Fibroblast of the conjunctiva (primary cell): ENCODE measurements at regions not wholly inside any gene's neighbourhood (a gene's known extent, or its start where the extent isn't known, plus 50 kb on each side); places are given as distances from the start of the nearest gene placed in this dataset.
"Not testable (repeated sequence)": the region's sequence is repeated elsewhere in the genome, so short reads cannot be mapped to it uniquely, and the experiment has no call there.

ENCODE experiments used
- DNase-seq: peaks from one replicate; pipeline ENCODE4 v3.0.0-alpha.2; 2010; ENCODE audit warnings: low read depth

DNA sequence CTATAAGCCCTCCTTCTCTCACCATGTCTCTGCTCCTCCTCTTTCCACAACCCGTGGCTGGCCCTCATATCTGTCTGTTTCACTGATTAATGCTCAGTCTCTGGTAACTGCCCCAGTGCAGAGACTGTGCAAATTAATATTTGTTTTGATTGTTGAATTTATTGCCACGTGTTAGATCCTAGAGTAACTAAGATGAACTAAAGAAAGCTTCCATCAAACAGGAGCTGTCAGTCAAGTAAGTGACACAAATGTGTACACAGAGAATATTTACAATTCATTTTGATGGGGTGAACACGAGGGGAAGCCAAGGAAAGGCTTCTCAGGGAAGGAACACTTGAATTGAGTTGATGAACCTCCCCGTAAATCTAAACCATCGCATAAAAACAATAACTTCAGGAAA, 182.5 kb downstream of the BAMBI start:
- DNase-seq = no peak

- no peak for DNase-seq
Measured at GRCh38 chr10:28862219-28862618, 184.9 kb downstream of the BAMBI start.

GRCh38 chr10:28869606-28870201, 192.4 kb downstream of the BAMBI start:
- no peak for DNase-seq

GRCh38 chr10:28871665-28872064, 194.3 kb downstream of the BAMBI start:
- no peak for DNase-seq

GRCh38 chr10:28872587-28873165, 195.4 kb downstream of the BAMBI start:
- DNase-seq = no peak

DNA sequence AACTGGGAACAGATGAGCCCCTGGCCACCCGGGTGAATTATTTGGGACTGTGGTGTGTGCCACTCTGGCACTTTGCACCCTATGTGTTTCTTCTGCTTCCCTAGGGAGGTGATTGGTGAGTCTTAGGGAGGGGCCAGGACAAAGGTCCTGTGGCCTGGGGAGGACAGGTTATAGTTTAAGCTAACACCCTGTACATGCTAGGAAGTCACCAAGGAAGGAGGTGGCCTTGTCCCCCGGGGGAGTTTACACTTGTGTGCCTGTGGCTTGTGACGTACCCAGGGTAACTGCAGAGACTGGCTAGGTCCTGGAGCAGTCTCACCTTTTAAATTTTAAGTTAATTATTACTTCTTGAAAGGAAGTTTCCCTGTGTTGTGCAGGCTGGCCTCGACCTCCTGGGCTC, 196.2 kb downstream of the BAMBI start:
- no peak for DNase-seq

DNA sequence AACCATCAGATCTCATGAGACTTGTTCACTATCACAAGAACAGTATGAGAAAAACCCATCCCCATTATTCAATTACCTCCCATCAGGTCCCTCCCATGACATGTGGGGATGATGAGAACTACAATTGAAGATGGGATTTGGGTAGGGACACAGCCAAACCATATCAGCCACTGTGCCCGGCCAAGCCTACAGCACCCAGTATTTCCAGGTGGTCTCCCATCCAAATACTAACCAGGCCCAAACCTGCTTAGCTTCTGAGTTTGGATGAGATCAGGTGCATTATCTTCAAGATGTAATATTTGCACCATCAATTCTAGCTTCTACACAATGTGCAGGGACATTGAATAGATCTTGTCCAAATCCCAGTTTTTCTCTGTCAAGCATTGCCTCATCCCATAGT, 196.9 kb downstream of the BAMBI start:
- no peak for DNase-seq

DNA sequence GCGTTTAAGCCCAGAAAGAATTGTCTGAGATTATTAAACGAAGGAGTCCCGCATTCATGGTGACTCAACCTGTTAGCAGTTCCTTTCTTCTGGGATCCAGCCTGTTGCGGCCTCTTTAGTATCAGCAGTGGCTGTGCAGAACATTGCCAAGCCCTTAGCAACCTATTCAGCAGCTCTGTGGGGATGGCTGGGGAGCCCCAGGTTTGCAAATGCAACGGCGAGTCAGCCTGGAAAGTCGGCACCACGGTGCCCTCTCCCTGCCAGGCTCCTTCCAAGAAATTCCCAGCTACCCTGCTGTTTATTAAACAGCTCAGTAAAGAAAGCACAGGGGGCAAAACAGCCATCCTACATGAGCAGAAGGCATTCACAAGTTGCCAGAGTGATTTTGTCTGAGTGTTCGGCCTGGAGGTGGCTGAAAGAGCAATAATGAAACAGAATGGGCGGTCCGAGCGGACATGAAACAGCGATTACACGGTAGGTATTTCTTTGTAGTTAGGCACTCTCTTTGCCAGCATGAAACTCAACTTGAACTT, 198.3 kb downstream of the BAMBI start:
- DNase-seq = no peak

- DNase-seq = no peak
Measured at GRCh38 chr10:28878236-28878970, 201.1 kb downstream of the BAMBI start.

DNA sequence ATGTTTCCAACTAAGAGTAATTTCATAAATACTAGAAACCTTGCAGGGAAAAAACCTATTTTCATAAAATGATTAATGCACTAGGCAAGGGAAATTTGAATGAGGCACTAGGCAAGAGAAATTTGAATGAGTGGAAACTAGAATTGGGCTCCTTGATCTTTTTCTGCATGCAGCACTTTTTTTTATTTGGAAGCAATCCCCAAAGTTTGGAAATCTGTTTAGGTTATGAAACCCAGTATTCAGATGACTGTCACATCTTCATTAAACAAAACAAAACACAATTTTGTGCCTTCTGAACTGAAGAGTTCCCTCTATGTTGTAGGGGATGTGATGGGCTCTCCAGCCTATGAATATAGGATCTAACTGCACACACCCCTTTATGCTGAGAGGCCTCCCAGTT, 201.9 kb downstream of the BAMBI start:
- no peak for DNase-seq

DNA sequence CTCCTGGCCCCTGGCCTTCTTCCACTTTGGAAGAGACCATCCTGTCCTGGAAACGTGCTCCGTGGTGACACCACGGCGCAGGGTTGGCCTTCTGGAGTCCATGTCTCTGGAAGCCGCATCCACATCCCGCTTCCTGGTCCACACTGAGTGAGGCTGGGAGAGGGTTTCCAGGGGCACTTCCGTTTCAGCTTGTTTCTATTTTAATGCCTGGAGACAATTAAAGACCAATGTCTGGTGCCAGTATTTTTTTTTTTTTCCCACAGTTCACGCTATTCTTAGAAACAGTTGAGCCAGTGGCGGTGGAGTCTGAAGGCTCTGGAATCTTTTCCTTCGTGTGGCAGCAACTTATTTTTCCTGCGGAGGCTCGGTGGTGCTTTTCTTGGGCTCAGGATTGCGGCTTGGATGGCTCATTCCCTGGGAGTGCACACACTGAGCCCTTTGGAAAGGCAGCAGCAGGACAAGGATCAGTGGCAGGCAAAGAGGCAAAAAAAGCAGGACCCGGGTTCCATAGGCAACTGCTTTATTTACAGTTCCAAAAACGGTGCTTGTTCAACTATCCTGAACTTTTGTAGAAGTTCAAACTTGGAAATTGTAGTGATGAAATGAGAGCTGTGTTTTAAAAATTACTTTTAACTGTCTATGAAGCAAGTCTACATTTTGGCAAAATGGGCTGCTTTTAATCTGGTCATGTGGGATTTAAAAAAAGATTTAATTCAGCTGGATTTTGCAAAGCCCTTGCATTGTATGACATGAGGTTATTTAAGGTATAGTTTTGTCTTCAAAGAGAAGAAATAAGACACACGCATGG, 202.8 kb downstream of the BAMBI start:
- DNase-seq = no peak

DNA sequence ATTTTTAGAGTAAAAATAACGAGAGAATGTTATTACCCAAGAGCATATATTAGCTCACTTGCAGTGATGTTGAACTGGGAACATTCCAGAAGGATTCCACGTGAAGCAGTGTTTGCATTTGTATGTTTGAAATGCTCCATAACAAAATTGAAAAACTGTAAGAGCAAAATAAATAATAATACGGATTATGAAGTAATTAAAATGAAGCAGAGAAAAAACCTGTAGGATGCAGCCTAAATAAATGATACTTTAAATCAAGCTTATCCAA, 203.3 kb downstream of the BAMBI start:
- no peak for DNase-seq

DNA sequence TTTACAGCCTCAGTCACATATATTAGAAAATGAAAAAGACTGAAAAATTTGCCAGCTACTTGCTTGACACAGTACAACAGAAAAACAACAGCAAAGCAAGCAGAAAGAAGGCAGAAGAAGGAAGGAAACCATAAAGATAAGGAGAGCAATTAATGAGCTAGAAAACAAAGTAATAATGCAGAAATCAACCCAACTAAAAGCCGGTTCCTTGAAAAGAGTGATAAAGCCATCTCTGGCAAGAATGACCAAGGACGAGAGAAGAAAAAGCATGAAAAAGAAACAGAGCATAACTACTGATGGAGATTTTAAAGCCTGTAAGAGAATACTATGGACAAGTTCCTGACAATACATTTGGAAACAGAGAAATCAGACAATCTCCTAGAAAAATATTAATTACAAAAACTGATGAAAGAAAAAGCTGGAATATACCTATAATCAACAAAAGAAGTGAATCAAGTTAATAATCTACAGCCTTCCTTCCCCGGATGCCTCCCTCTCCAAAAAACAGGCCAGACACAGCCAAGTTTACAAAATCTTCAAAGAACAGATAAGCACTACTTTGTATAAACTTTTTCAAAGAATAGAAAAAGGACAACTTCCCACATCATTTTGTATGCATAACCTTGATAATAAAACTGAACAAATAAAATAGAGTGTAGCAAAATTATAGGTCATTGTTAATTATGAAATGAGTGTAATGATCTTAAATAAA, 204.0 kb downstream of the BAMBI start:
- DNase-seq = no peak

DNA sequence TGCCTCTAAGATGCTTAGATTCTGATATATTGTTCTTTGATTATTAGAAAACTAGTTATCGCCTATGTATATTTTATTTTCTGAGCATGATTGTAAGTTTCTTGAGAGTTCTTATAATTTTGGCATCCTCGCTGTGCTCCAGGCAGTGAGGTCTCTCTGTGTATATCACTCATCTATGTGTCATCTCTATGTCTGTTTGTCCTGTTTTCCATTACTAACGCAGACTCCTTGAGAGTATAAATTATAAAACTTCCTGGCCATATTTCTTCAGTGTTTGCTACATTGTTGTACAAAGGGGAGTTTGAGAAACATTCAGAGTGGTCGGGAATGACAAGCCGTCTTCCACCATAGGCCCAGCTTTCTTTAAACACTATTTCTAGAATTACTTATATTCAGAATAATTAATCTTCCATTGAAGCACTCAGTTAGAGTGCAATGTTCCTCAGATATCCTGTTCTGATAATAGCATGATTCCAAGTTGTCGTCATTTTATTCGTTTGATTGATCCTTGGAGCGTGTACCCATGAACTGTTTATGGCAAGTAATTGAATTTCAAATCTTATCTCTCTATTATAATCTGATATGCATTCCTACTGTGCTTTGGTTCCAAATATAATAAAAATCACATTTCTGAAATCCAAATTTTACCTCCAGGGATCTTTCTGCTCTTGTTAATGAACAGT, 206.6 kb downstream of the BAMBI start:
- DNase-seq = no peak

GRCh38 chr10:28890121-28890950, 213.0 kb downstream of the BAMBI start:
- DNase-seq = no peak

DNA sequence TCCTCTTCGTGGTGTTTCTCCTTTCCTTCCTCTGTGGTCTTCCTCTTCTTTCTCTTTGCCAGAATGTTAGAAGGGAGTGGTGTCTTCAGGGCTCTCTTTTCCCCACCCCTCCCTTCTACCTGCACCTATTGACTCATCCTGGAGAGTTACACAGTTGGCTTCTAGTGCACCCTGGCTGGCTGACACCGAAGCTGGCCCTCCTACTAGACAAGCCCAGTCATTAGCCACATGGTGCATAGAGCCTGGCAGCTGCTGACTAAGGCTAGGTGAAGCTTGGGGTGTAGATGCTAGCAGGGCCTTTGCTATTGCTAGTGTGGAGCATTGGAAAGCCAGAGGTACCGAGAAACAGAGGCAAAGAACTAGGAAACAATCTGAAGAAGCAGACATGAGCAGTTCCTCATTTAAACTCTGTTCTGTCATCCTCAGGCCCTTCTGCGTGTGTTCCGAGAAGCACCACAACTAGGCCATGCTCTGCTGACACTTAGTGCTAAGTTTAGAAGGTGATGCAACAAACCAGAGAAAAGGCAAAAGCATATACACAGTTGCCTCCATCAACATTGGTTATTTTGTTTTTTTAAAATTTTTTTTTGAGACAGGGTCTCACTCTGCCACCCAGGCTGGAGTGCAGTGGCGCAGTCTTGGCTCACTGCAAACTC, 213.9 kb downstream of the BAMBI start:
- DNase-seq = no peak

- DNase-seq = no peak
Measured at GRCh38 chr10:28892818-28893547, 215.7 kb downstream of the BAMBI start.

GRCh38 chr10:28894146-28894545, 216.8 kb downstream of the BAMBI start:
- DNase-seq = no peak

GRCh38 chr10:28895671-28896070, 218.3 kb downstream of the BAMBI start:
- not testable (repeated sequence) for DNase-seq
